Transverse colon (tissue), 1 donor: ENCODE measurements at regions not wholly inside any gene's neighbourhood (a gene's known extent, or its start where the extent isn't known, plus 50 kb on each side); places are given as distances from the start of the nearest gene placed in this dataset.

Source experiments
- EP300 ChIP-seq: sonication (generic); formaldehyde crosslinking; IDR thresholded peaks from one replicate; pipeline ENCODE4 v1.6.1; 2017; ENCODE audit warnings: antibody characterized with exemption, low read depth
- POLR2A ChIP-seq: fragments of 450-650 bp; IDR thresholded peaks from one replicate; pipeline ENCODE4 v1.6.1; 2016; ENCODE audit warnings: antibody characterized with exemption, mild to moderate bottlenecking, moderate library complexity

DNA sequence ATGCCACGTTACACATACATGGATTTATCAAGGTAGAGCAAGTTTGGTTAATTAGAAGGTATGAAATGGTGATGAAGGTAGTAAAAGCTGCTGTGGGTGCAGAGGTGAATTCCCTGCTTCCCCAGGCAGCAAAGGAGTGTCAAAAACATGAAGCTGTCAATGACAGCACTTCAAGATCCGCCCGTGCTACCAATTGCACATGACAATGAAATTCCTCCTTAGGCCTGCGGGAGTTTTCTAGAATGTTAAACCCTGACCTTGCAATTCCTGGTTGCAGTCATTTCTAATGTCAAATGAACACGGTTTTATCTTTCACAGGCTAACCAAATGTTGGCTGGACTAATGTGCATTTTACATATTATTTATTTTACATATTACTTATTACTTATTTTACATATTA, 67.7 kb upstream of the LSM14A start:
- TF ChIP-seq EP300 (no peak), POLR2A (no peak)
